Ascending aorta (tissue), 2 donors: ENCODE measurements at regions not wholly inside any gene's neighbourhood (a gene's known extent, or its start where the extent isn't known, plus 50 kb on each side); places are given as distances from the start of the nearest gene placed in this dataset.

Experiments used
- DNase-seq, 2 donors: peaks; one replicate each; pipeline ENCODE4 v3.0.0-alpha.2; 2019; ENCODE audit warnings: low spot score in 2 of 2
- H3K27ac ChIP-seq, 2 donors: fragments of 200-600 bp; sonication (generic); one replicate each; pipeline ENCODE4 v1.5.1; 2016 to 2017; ENCODE audit warnings: mild to moderate bottlenecking in 1 of 2
- H3K27me3 ChIP-seq: fragments of 200-600 bp; sonication (generic); one replicate; pipeline ENCODE4 v1.5.1; 2017
- H3K36me3 ChIP-seq, 2 donors: fragments of 200-600 bp; sonication (generic); one replicate each; pipeline ENCODE4 v1.5.1; 2016
- H3K4me1 ChIP-seq, 2 donors: fragments of 200-600 bp; sonication (generic); one replicate each; pipeline ENCODE4 v1.5.1; 2016 to 2017; ENCODE audit warnings: mild to moderate bottlenecking in 1 of 2
- H3K4me3 ChIP-seq, 2 donors: fragments of 200-600 bp; sonication (generic); one replicate each; pipeline ENCODE4 v1.5.1; 2016 to 2017; ENCODE audit warnings: mild to moderate bottlenecking in 1 of 2
- H3K9me3 ChIP-seq, 2 donors: fragments of 200-600 bp; sonication (generic); one replicate each; pipeline ENCODE4 v1.5.1; 2016
- intact Hi-C: fragments of 100-400 bp; cut with DNase I; formaldehyde crosslinking; loops from one replicate; pipeline ENCODE4 v1.15.1; 2023
- TF ChIP-seq, protein P1 (sequence below), 3 experiments: fragments of 200-600 bp in 2 of 3; fragments of 450-650 bp in 1 of 3; sonication (generic) in 2 of 3; IDR thresholded peaks; one replicate each; pipeline ENCODE4 v1.5.1; 2016 to 2019; ENCODE audit warnings: antibody characterized with exemption in 3 of 3, mild to moderate bottlenecking in 1 of 3, moderate library complexity in 1 of 3

DNA sequence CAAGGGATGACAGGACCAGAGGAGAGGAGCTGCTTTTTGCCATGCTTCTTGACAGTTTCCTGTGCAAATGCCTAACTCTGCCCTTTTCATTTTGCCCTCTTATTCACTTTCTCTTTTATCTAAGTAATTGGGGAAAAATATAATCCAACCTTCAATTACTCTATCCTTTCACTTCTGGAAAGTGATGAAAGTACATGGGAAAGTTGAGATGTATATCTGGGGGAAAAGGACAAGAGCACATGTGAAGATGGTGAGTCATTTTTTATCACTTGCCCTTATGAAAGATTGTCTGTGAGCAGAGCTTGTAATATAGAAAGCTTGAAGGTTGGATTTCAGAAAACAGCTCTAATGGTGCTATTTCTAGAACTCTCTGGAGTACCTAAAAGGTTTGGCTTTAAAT lies 1070.7 kb downstream of the CNTNAP5 start:
- TF ChIP-seq, protein P1, sequence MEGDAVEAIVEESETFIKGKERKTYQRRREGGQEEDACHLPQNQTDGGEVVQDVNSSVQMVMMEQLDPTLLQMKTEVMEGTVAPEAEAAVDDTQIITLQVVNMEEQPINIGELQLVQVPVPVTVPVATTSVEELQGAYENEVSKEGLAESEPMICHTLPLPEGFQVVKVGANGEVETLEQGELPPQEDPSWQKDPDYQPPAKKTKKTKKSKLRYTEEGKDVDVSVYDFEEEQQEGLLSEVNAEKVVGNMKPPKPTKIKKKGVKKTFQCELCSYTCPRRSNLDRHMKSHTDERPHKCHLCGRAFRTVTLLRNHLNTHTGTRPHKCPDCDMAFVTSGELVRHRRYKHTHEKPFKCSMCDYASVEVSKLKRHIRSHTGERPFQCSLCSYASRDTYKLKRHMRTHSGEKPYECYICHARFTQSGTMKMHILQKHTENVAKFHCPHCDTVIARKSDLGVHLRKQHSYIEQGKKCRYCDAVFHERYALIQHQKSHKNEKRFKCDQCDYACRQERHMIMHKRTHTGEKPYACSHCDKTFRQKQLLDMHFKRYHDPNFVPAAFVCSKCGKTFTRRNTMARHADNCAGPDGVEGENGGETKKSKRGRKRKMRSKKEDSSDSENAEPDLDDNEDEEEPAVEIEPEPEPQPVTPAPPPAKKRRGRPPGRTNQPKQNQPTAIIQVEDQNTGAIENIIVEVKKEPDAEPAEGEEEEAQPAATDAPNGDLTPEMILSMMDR (IDR thresholded peaks at IDR 0.05), result no peak
- intact Hi-C loops, result no loop called here
- Histone ChIP-seq H3K27me3 (no peaks in the 10 kb centered on the region), H3K4me1 (no peaks in the 10 kb centered on the region), H3K27ac (no peak overlapping the region), H3K4me3 (no peak overlapping the region), H3K36me3 (no peaks in the 10 kb centered on the region), H3K9me3 (no peaks in the 10 kb centered on the region)
- no peak for DNase-seq

DNA sequence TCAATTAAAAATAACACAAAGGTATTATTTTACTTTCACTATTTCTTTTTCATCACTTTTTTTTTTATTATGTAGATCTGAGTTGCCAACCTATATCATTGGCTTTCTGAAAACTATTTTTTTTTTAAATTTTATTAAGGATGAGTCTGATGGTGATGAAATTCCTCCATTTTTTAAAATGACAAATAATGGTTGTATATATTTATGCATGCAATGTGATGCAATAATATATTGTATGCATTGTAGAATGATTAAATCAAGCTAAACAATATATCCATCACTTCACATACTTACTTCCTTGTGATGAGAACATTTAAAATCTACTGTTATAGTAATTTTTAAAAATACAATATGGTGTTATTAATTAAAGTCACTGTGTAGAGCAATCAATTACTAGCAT lies 1081.6 kb downstream of the CNTNAP5 start:
- intact Hi-C loops, result no loop called here
- no peak for DNase-seq

DNA sequence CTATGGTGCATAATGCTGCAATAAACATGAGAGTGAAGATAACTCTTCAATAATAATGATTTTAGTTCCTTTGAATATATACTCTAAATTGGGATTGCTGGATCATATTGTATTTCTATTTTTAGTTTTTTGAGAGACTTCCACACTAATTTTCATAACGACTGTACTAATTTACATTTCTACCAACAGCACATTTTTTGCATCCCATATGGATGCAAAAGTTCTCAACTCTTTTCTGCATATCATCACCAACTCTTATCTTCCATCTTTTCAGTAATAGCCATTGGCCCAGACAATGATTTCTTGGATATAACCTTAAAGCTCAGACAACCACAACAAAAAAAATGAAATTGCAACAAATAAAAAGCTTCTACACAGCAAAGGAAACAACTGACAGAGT lies 1082.4 kb downstream of the CNTNAP5 start:
- no peak for DNase-seq
- intact Hi-C loops, result no loop called here
- H3K4me3 ChIP-seq, result no peak overlapping the region
- no peaks in the 10 kb centered on the region for H3K27me3 ChIP-seq
- H3K4me1 ChIP-seq, result no peaks in the 10 kb centered on the region
- TF ChIP-seq, protein P1 (IDR thresholded peaks at IDR 0.05), result no peak
- no peak overlapping the region for H3K27ac ChIP-seq
- no peaks in the 10 kb centered on the region for H3K9me3 ChIP-seq
- H3K36me3 ChIP-seq, result no peaks in the 10 kb centered on the region

More for the DNA sequence above, 1081.6 kb downstream of the CNTNAP5 start:
- no peaks in the 10 kb centered on the region for H3K9me3 ChIP-seq
- no peaks in the 10 kb centered on the region for H3K4me1 ChIP-seq
- no peak overlapping the region for H3K27ac ChIP-seq
- H3K27me3 ChIP-seq, result no peaks in the 10 kb centered on the region
- H3K4me3 ChIP-seq, result no peak overlapping the region
- TF ChIP-seq, protein P1 (IDR thresholded peaks at IDR 0.05), result no peak
- H3K36me3 ChIP-seq, result no peaks in the 10 kb centered on the region

DNA sequence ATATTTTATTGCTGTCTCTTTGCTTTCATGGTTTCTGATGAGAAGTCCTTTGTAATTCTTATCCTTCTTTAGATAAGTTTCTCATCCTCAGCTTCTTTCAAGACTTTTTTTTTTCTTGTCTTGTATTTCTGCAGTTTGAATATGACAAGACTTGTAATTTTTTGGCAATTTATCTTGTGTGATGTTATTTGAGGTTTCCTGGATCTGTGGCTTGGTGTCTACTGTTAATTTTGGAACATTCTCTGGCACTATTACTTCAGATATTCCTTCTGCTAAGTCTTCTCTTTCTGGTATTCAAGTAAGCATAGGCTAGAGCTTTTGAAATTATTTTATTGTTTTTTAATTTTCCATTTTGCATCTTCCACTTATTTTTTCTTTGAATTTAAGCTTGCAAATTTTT lies 1083.2 kb downstream of the CNTNAP5 start:
- intact Hi-C loops, result no loop called here
- no peaks in the 10 kb centered on the region for H3K9me3 ChIP-seq
- H3K27ac ChIP-seq, result no peak overlapping the region
- no peaks in the 10 kb centered on the region for H3K36me3 ChIP-seq
- DNase-seq, result no peak
- no peaks in the 10 kb centered on the region for H3K27me3 ChIP-seq
- H3K4me1 ChIP-seq, result no peaks in the 10 kb centered on the region
- TF ChIP-seq, protein P1 (IDR thresholded peaks at IDR 0.05), result no peak
- H3K4me3 ChIP-seq, result no peak overlapping the region

DNA sequence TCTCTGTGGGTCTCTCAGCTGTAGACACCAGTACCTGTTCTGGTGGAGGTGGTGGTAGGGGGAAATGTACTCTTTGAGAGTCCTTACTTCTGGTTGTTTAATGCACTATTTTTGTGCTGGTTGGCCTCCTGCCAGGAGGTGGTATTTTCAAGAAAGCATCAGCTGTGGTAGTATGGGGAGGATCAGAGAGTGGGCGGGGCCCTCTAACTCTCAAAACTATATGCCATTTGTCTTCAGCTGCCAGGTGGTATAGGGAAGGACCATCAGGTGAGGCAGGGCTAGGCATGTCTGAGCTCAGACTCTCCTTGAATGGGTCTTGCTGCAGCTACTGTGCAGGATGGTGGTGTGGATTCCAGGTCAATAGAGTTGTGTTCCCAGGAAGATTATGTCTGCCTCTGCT lies 1100.8 kb downstream of the CNTNAP5 start:
- Histone ChIP-seq H3K4me1 (no peaks in the 10 kb centered on the region), H3K9me3 (no peaks in the 10 kb centered on the region), H3K36me3 (no peaks in the 10 kb centered on the region), H3K27ac (no peak overlapping the region), H3K27me3 (no peaks in the 10 kb centered on the region), H3K4me3 (no peak overlapping the region)
- DNase-seq, result no peak
- TF ChIP-seq, protein P1 (IDR thresholded peaks at IDR 0.05), result no peak
- intact Hi-C loops, result no loop called here

DNA sequence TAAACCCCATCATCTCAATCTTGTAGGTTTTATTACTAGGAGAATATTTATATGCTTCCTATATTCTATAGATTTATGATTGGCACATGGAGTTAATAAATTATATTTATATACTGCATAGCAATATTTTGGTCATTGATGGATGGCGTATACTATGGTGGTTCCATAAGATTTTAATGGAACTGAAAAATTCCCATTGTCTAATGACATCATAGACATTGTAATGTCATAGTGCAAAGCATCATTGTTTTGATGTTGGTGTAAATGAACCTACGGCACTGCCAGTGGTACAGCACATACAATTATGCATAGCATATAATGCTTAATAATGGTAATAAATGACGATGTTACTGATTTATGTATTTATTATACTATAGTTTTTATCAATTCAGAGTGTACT lies 1135.9 kb downstream of the CNTNAP5 start:
- intact Hi-C loops, result no loop called here
- H3K4me1 ChIP-seq, result no peaks in the 10 kb centered on the region
- no peak overlapping the region for H3K4me3 ChIP-seq
- H3K27ac ChIP-seq, result no peak overlapping the region
- H3K36me3 ChIP-seq, result no peaks in the 10 kb centered on the region
- TF ChIP-seq, protein P1 (IDR thresholded peaks at IDR 0.05), result no peak
- no peak for DNase-seq
- no peaks in the 10 kb centered on the region for H3K27me3 ChIP-seq
- no peaks in the 10 kb centered on the region for H3K9me3 ChIP-seq
